GM12878 (cell line): ENCODE measurements at regions not wholly inside any gene's neighbourhood (a gene's known extent, or its start where the extent isn't known, plus 50 kb on each side); places are given as distances from the start of the nearest gene placed in this dataset.

Source experiments
- ATAC-seq: fragments of 200-7000 bp; cut with Tn5 transposase; 3 replicates; pipeline ENCODE4 v1.9.1; 2020; ENCODE audit warnings: mild to moderate bottlenecking, moderate library complexity
- BruUV-seq: library from RNA; stranded (reverse); fragments of 400-500 nt; replicated peaks from 2 replicates; lab custom pipeline; 2021; lab: Mats Ljungman, UMichigan
- CTCF ChIA-PET: fragments of 300-600 bp; sonication (Branson Sonifier 250); formaldehyde crosslinking; extraction: SDS; loops from one replicate; lab custom pipeline; 2021; ENCODE audit warnings: inconsistent platforms; lab: Yijun Ruan, JAX
- POLR2A ChIA-PET: fragments of 350-600 bp; formaldehyde crosslinking; extraction: SDS; loops from one replicate; lab custom pipeline; 2021; ENCODE audit warnings: inconsistent platforms; lab: Charles Lee
- RAD21 ChIA-PET: fragments of 300-600 bp; sonication (Branson Sonifier 250); formaldehyde crosslinking; loops from one replicate; lab custom pipeline; 2023; ENCODE audit warnings: antibody characterized with exemption; ENCODE audit not compliant: unreplicated experiment; lab: Charles Lee
- SMC1A ChIA-PET: fragments of 300-600 bp; sonication (Branson Sonifier 250); formaldehyde crosslinking; loops from one replicate; lab custom pipeline; 2023; ENCODE audit not compliant: unreplicated experiment, uncharacterized antibody; lab: Charles Lee
- DNase-seq: peaks from one replicate; pipeline ENCODE4 v3.0.0-alpha.2; 2011; ENCODE audit warnings: low read depth, low spot score
- FAIRE-seq: peaks from 3 replicates; lab custom pipeline; 2011; peaks lifted over from hg19 to GRCh38; lab: Jason Lieb, UNC
- H2AFZ ChIP-seq: 2 replicates; pipeline ENCODE4 v1.6.0; 2011; ENCODE audit warnings: low read depth, low read length, control low read depth; ENCODE audit not compliant: control insufficient read depth
- H3K27ac ChIP-seq: 2 replicates; pipeline ENCODE4 v1.5.1; 2011; ENCODE audit warnings: control low read depth; ENCODE audit not compliant: control insufficient read depth, insufficient read depth
- H3K27me3 ChIP-seq, 2 experiments: replicated peaks in 1 of 2; 2 replicates each; pipeline versions ENCODE4 v1.6.0 to v1.6.1; 2011; ENCODE audit warnings: low read length in 1 of 2; ENCODE audit not compliant: control insufficient read depth in 2 of 2, insufficient read depth in 2 of 2
- H3K36me3 ChIP-seq, 2 experiments: 2 replicates each; pipeline ENCODE4 v1.5.1; 2011; ENCODE audit warnings: low read length in 1 of 2; ENCODE audit not compliant: control insufficient read depth in 2 of 2, insufficient read depth in 2 of 2
- H3K4me1 ChIP-seq: 2 replicates; pipeline ENCODE4 v1.6.1; 2011; ENCODE audit warnings: mild to moderate bottlenecking, low read length, moderate library complexity, mixed read lengths; ENCODE audit not compliant: control insufficient read depth, insufficient read depth
- H3K4me2 ChIP-seq: 2 replicates; pipeline ENCODE4 v1.6.0; 2011; ENCODE audit warnings: control low read depth; ENCODE audit not compliant: control insufficient read depth, insufficient read depth
- H3K4me3 ChIP-seq: fragments of 200-600 bp; sonication (generic); 2 replicates; pipeline ENCODE4 v1.5.1; 2016
- H3K79me2 ChIP-seq: 2 replicates; pipeline ENCODE4 v1.6.0; 2011; ENCODE audit warnings: low read length; ENCODE audit not compliant: control insufficient read depth, insufficient read depth
- H3K9ac ChIP-seq: 2 replicates; pipeline ENCODE4 v1.8.0; 2011; ENCODE audit warnings: low read length, control low read depth, mixed read lengths; ENCODE audit not compliant: control insufficient read depth, insufficient read depth
- H3K9me3 ChIP-seq: replicated peaks from 3 replicates; pipeline ENCODE4 v1.5.1; 2011; ENCODE audit warnings: mild to moderate bottlenecking, low read length; ENCODE audit not compliant: control insufficient read depth, insufficient read depth
- H4K20me1 ChIP-seq: 2 replicates; pipeline ENCODE4 v1.6.0; 2011; ENCODE audit not compliant: control insufficient read depth, insufficient read depth
- BCL11A ChIP-seq: IDR thresholded peaks from 2 replicates; pipeline ENCODE4 v1.6.1; 2011; ENCODE audit warnings: low read depth, low read length
- CHD1 ChIP-seq: IDR thresholded peaks from 2 replicates; pipeline ENCODE4 v1.6.1; 2012; ENCODE audit warnings: low read depth, low read length, improper control_type of control experiment
- EZH2 ChIP-seq: IDR thresholded peaks from 2 replicates; pipeline ENCODE4 v1.6.1; 2012; ENCODE audit warnings: low read depth, mild to moderate bottlenecking, control low read depth, inconsistent platforms, low read length, borderline replicate concordance; ENCODE audit not compliant: control insufficient read depth
- IRF3 ChIP-seq: fragments of 450-650 bp; IDR thresholded peaks from 2 replicates; pipeline ENCODE4 v1.6.1; 2014; ENCODE audit warnings: mild to moderate bottlenecking
- NR2C1 ChIP-seq: fragments of 450-650 bp; IDR thresholded peaks from 2 replicates; pipeline ENCODE4 v1.6.1; 2017; ENCODE audit warnings: antibody characterized with exemption, mild to moderate bottlenecking, moderate library complexity
- PBX3 ChIP-seq: IDR thresholded peaks from 2 replicates; pipeline ENCODE4 v1.6.1; 2011; ENCODE audit warnings: mild to moderate bottlenecking, low read depth, low read length, moderate library complexity; ENCODE audit not compliant: insufficient replicate concordance
- POU2F2 ChIP-seq: IDR thresholded peaks from 3 replicates; pipeline ENCODE4 v1.6.1; 2011; ENCODE audit warnings: low read depth, mild to moderate bottlenecking, low read length, borderline replicate concordance
- RB1 ChIP-seq: fragments of 450-650 bp; formaldehyde crosslinking; IDR thresholded peaks from 2 replicates; pipeline ENCODE4 v1.6.1; 2017; ENCODE audit warnings: mild to moderate bottlenecking, borderline replicate concordance
- SIN3A ChIP-seq: IDR thresholded peaks from 2 replicates; pipeline ENCODE4 v1.6.1; 2012; ENCODE audit warnings: low read depth, low read length, improper control_type of control experiment
- SMAD1 ChIP-seq: fragments of 450-650 bp; IDR thresholded peaks from 2 replicates; pipeline ENCODE4 v1.6.1; 2018; ENCODE audit warnings: mild to moderate bottlenecking, low read depth; ENCODE audit not compliant: partially characterized antibody
- SPI1 ChIP-seq: IDR thresholded peaks from 2 replicates; pipeline ENCODE4 v1.6.1; 2011; ENCODE audit warnings: low read depth, mild to moderate bottlenecking, low read length, moderate library complexity, borderline replicate concordance; ENCODE audit not compliant: insufficient read depth
- TARDBP ChIP-seq: IDR thresholded peaks from 2 replicates; pipeline ENCODE4 v1.6.1; 2016; ENCODE audit warnings: borderline replicate concordance
- USF2 ChIP-seq: IDR thresholded peaks from 2 replicates; pipeline ENCODE4 v1.6.1; 2011; ENCODE audit warnings: low read depth, low read length, improper control_type of control experiment, borderline replicate concordance
- ZNF274 ChIP-seq: IDR thresholded peaks from one replicate; pipeline ENCODE4 v1.8.0; 2011; ENCODE audit not compliant: insufficient read length, insufficient read depth
- WGBS: methylation state at CpG from one replicate; pipeline ENCODE4 v1.1.6; 2016; ENCODE audit warnings: low lambda C conversion rate; ENCODE audit not compliant: insufficient replicate concordance, insufficient coverage; ENCODE audit errors: missing lambda C conversion rate; 5-methylcytosine and 5-hydroxymethylcytosine counted together
- in situ Hi-C: fragments of 300-500 bp; cut with MboI; formaldehyde crosslinking; loops from 9 replicates; pipeline ENCODE4 v1.14.3; 2018; ENCODE audit warnings: mixed read lengths
- intact Hi-C: fragments of 100-400 bp; cut with micrococcal nuclease; formaldehyde crosslinking; loops from one replicate; pipeline ENCODE4 v1.14.2; 2022; ENCODE audit not compliant: unreplicated experiment

GRCh38 chr1:14143777-14144176 lies 443.8 kb downstream of the PRDM2 start:
- no peaks in the 10 kb centered on the region for H3K79me2 ChIP-seq
- H3K27me3 ChIP-seq: peaks cover 0 to 2% of the 10 kb centered on the region in 2 experiments; a peak in 1 of 4 replicates
- DNase-seq (no peak), FAIRE-seq (no peak), ATAC-seq (no peak)
- no peak overlapping the region for H3K9ac ChIP-seq
- H3K4me3 ChIP-seq: no peak overlapping the region
- no peaks in the 10 kb centered on the region for H3K9me3 ChIP-seq
- BruUV-seq: no TSS peak
- in situ Hi-C loops: no loop called here
- POLR2A ChIA-PET: no interaction called here
- RAD21 ChIA-PET: no interaction called here
- no peak for TF ChIP-seq NR2C1
- H3K36me3 ChIP-seq: no peaks in the 10 kb centered on the region
- CTCF ChIA-PET: no interaction called here
- H3K4me2 ChIP-seq: no peak overlapping the region
- H2AFZ ChIP-seq: no peak overlapping the region
- intact Hi-C loops: no loop called here
- no peaks in the 10 kb centered on the region for H3K4me1 ChIP-seq
- no peak overlapping the region for H3K27ac ChIP-seq
- 10% methylated on average over 5 of the region's 5 CpGs for WGBS
- SMC1A ChIA-PET: no interaction called here
- H4K20me1 ChIP-seq: no peaks in the 10 kb centered on the region

GRCh38 chr1:14148526-14148925 lies 448.5 kb downstream of the PRDM2 start:
- Histone ChIP-seq H3K27me3 (no peaks in the 10 kb centered on the region), H4K20me1 (no peaks in the 10 kb centered on the region), H3K79me2 (no peaks in the 10 kb centered on the region), H3K9me3 (no peaks in the 10 kb centered on the region), H3K27ac (no peak overlapping the region), H3K9ac (no peak overlapping the region), H3K4me3 (no peak overlapping the region), H3K36me3 (no peaks in the 10 kb centered on the region), H3K4me1 (no peaks in the 10 kb centered on the region), H2AFZ (no peak overlapping the region), H3K4me2 (no peak overlapping the region)
- no peak for FAIRE-seq
- in situ Hi-C loops (no loop called here), intact Hi-C loops (no loop called here)
- DNase-seq: no peak
- ChIA-PET SMC1A (no interaction called here), CTCF (no interaction called here), RAD21 (no interaction called here), POLR2A (no interaction called here)
- WGBS: 15% methylated on average over 2 of the region's 2 CpGs
- no peak for ATAC-seq
- no TSS peak for BruUV-seq
- TF ChIP-seq PBX3: no peak
- TF ChIP-seq BCL11A: no peak
- TF ChIP-seq TARDBP: no peak
- no peak for TF ChIP-seq USF2
- TF ChIP-seq ZNF274: no peak
- TF ChIP-seq EZH2: no peak
- no peak for TF ChIP-seq SMAD1
- no peak for TF ChIP-seq IRF3
- TF ChIP-seq SPI1: no peak
- TF ChIP-seq SIN3A: no peak
- no peak for TF ChIP-seq RB1
- no peak for TF ChIP-seq POU2F2
- no peak for TF ChIP-seq CHD1
